GM23338 (cell line): ENCODE measurements at regions not wholly inside any gene's neighbourhood (a gene's known extent, or its start where the extent isn't known, plus 50 kb on each side); places are given as distances from the start of the nearest gene placed in this dataset.

Source experiments
- ATAC-seq: fragments of 200-7000 bp; cut with Tn5 transposase; 3 replicates; pipeline ENCODE4 v1.9.1; 2020
- DNase-seq: peaks from one replicate; pipeline ENCODE4 v3.0.0-alpha.2; 2015; ENCODE audit warnings: low spot score
- H2AFZ ChIP-seq: fragments of 200-600 bp; sonication (generic); 2 replicates; pipeline ENCODE4 v1.8.0; 2016; ENCODE audit warnings: antibody characterized with exemption, mild to moderate bottlenecking, moderate library complexity
- H3F3A ChIP-seq: fragments of 200-600 bp; sonication (generic); replicated peaks from 2 replicates; pipeline ENCODE4 v1.8.0; 2017; ENCODE audit warnings: antibody characterized with exemption, mixed run types, low read depth
- H3K27ac ChIP-seq: fragments of 200-600 bp; sonication (generic); 2 replicates; pipeline ENCODE4 v1.6.1; 2016; ENCODE audit warnings: low read depth
- H3K27me3 ChIP-seq: fragments of 200-600 bp; sonication (generic); 2 replicates; pipeline ENCODE4 v1.8.0; 2016; ENCODE audit warnings: mild to moderate bottlenecking, mixed run types, moderate library complexity; ENCODE audit not compliant: insufficient read depth
- H3K36me3 ChIP-seq: fragments of 200-600 bp; sonication (generic); 2 replicates; pipeline ENCODE4 v1.8.0; 2016; ENCODE audit warnings: mild to moderate bottlenecking; ENCODE audit not compliant: insufficient read depth
- H3K4me1 ChIP-seq: fragments of 200-600 bp; sonication (generic); 2 replicates; pipeline ENCODE4 v1.8.0; 2016; ENCODE audit warnings: mild to moderate bottlenecking, moderate library complexity; ENCODE audit not compliant: insufficient read depth
- H3K4me2 ChIP-seq: fragments of 200-600 bp; sonication (generic); 2 replicates; pipeline ENCODE4 v1.7.1; 2017; ENCODE audit warnings: mixed run types
- H3K4me3 ChIP-seq: fragments of 200-600 bp; sonication (generic); 2 replicates; pipeline ENCODE4 v1.6.1; 2016; ENCODE audit warnings: mixed run types
- H3K79me2 ChIP-seq: fragments of 200-600 bp; sonication (generic); replicated peaks from 2 replicates; pipeline ENCODE4 v1.8.0; 2017; ENCODE audit warnings: mild to moderate bottlenecking; ENCODE audit not compliant: insufficient read depth
- H3K9me2 ChIP-seq: fragments of 200-600 bp; sonication (generic); 2 replicates; pipeline ENCODE4 v1.8.0; 2017; ENCODE audit not compliant: insufficient read depth
- H4K20me1 ChIP-seq: fragments of 200-600 bp; sonication (generic); replicated peaks from 2 replicates; pipeline ENCODE4 v1.8.0; 2017; ENCODE audit warnings: mild to moderate bottlenecking; ENCODE audit not compliant: insufficient read depth
- H3K27ac Mint-ChIP-seq: 2 replicates; pipeline ENCODE4 v1.8.0; 2020; ENCODE audit warnings: inconsistent platforms, mild to moderate bottlenecking, moderate library complexity, mixed read lengths
- H3K27me3 Mint-ChIP-seq: 3 replicates; pipeline ENCODE4 v1.8.0; 2022; ENCODE audit warnings: low read depth, mild to moderate bottlenecking, moderate library complexity, mixed read lengths, inconsistent platforms; ENCODE audit not compliant: insufficient read depth, poor library complexity
- H3K36me3 Mint-ChIP-seq: 3 replicates; pipeline ENCODE4 v1.8.0; 2021; ENCODE audit warnings: low read depth, mild to moderate bottlenecking, inconsistent platforms, moderate library complexity, mixed read lengths
- H3K4me1 Mint-ChIP-seq: 3 replicates; pipeline ENCODE4 v1.8.0; 2020; ENCODE audit warnings: mild to moderate bottlenecking, inconsistent platforms, mixed read lengths
- H3K4me3 Mint-ChIP-seq: 3 replicates; pipeline ENCODE4 v1.8.0; 2021; ENCODE audit warnings: moderate library complexity, mild to moderate bottlenecking, inconsistent platforms, mixed read lengths
- H3K9me3 Mint-ChIP-seq: 3 replicates; pipeline ENCODE4 v1.8.0; 2020; ENCODE audit warnings: moderate library complexity, mild to moderate bottlenecking, inconsistent platforms, mixed read lengths
- CREB1 ChIP-seq: fragments of 250-450 bp; sonication (Bioruptor Pico); IDR thresholded peaks from 2 replicates; pipeline ENCODE4 v1.5.0; 2020; ENCODE audit warnings: low read depth, mild to moderate bottlenecking, moderate library complexity
- ETS1 ChIP-seq: IDR thresholded peaks from 2 replicates; pipeline ENCODE4 v1.6.1; 2016; ENCODE audit warnings: antibody characterized with exemption
- EZH2 ChIP-seq: fragments of 200-600 bp; sonication (generic); IDR thresholded peaks from one replicate; pipeline ENCODE4 v1.8.0; 2017; ENCODE audit warnings: antibody characterized with exemption, mild to moderate bottlenecking, low read depth; ENCODE audit not compliant: unreplicated experiment
- EZH2phosphoT487 ChIP-seq: fragments of 200-600 bp; sonication (generic); IDR thresholded peaks from one replicate; pipeline ENCODE4 v1.8.1; 2018; ENCODE audit warnings: antibody characterized with exemption; ENCODE audit not compliant: unreplicated experiment
- NANOG ChIP-seq: IDR thresholded peaks from 2 replicates; pipeline ENCODE4 v1.6.1; 2016; ENCODE audit warnings: antibody characterized with exemption, borderline replicate concordance
- POLR2AphosphoS5 ChIP-seq: IDR thresholded peaks from 2 replicates; pipeline ENCODE4 v1.6.1; 2016; ENCODE audit warnings: antibody characterized with exemption, low read depth
- STAT1 ChIP-seq: IDR thresholded peaks from one replicate; pipeline ENCODE4 v1.6.1; 2016; ENCODE audit warnings: antibody characterized with exemption; ENCODE audit not compliant: unreplicated experiment
- ZNF114 ChIP-seq: fragments of 250-450 bp; sonication (Bioruptor Pico); IDR thresholded peaks from 2 replicates; pipeline ENCODE4 v1.5.0; 2020; ENCODE audit warnings: mild to moderate bottlenecking, moderate library complexity
- ZNF331 ChIP-seq: fragments of 250-450 bp; sonication (Bioruptor Pico); IDR thresholded peaks from 2 replicates; pipeline ENCODE4 v1.5.0; 2020; ENCODE audit warnings: low read depth, mild to moderate bottlenecking, moderate library complexity
- TF ChIP-seq, protein P1 (sequence below): IDR thresholded peaks from one replicate; pipeline ENCODE4 v1.6.1; 2018; ENCODE audit warnings: antibody characterized with exemption; ENCODE audit not compliant: unreplicated experiment
- TF ChIP-seq, protein P2 (sequence below): fragments of 250-450 bp; sonication (Bioruptor Pico); IDR thresholded peaks from 2 replicates; pipeline ENCODE4 v1.5.0; 2020; ENCODE audit warnings: mild to moderate bottlenecking, moderate library complexity

GRCh38 chr4:148575577-148575976 lies 133.4 kb upstream of the NR3C2 start (continued):
- TF ChIP-seq, protein P1, sequence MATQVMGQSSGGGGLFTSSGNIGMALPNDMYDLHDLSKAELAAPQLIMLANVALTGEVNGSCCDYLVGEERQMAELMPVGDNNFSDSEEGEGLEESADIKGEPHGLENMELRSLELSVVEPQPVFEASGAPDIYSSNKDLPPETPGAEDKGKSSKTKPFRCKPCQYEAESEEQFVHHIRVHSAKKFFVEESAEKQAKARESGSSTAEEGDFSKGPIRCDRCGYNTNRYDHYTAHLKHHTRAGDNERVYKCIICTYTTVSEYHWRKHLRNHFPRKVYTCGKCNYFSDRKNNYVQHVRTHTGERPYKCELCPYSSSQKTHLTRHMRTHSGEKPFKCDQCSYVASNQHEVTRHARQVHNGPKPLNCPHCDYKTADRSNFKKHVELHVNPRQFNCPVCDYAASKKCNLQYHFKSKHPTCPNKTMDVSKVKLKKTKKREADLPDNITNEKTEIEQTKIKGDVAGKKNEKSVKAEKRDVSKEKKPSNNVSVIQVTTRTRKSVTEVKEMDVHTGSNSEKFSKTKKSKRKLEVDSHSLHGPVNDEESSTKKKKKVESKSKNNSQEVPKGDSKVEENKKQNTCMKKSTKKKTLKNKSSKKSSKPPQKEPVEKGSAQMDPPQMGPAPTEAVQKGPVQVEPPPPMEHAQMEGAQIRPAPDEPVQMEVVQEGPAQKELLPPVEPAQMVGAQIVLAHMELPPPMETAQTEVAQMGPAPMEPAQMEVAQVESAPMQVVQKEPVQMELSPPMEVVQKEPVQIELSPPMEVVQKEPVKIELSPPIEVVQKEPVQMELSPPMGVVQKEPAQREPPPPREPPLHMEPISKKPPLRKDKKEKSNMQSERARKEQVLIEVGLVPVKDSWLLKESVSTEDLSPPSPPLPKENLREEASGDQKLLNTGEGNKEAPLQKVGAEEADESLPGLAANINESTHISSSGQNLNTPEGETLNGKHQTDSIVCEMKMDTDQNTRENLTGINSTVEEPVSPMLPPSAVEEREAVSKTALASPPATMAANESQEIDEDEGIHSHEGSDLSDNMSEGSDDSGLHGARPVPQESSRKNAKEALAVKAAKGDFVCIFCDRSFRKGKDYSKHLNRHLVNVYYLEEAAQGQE = no peak
- TF ChIP-seq POLR2AphosphoS5 (no peak), NANOG (no peak), ZNF331 (CRISPR knock-in tag) (no peak), EZH2phosphoT487 (no peak)

GRCh38 chr4:148574911-148575310 lies 132.7 kb upstream of the NR3C2 start:
- no peak for ATAC-seq
- no peaks in the 10 kb centered on the region for H3K9me2 ChIP-seq
- no peaks in the 10 kb centered on the region for H3F3A ChIP-seq
- no peak overlapping the region for H2AFZ ChIP-seq
- H3K27me3 ChIP-seq = no peaks in the 10 kb centered on the region
- no peak overlapping the region for H3K27ac ChIP-seq
- H3K27ac Mint-ChIP-seq = no peak overlapping the region
- H3K27me3 Mint-ChIP-seq = no peaks in the 10 kb centered on the region
- H3K79me2 ChIP-seq = no peaks in the 10 kb centered on the region
- H3K36me3 Mint-ChIP-seq = no peaks in the 10 kb centered on the region
- no peak overlapping the region for H3K4me3 ChIP-seq
- peaks cover 4% of the 10 kb centered on the region; the same call in 1 of the 3 replicates for H3K9me3 Mint-ChIP-seq
- no peak overlapping the region for H3K4me2 ChIP-seq
- no peaks in the 10 kb centered on the region for H3K36me3 ChIP-seq
- no peaks in the 10 kb centered on the region for H4K20me1 ChIP-seq
- no peaks in the 10 kb centered on the region for H3K4me1 ChIP-seq
- H3K4me1 Mint-ChIP-seq = no peaks in the 10 kb centered on the region
- no peak for DNase-seq
- no peak overlapping the region for H3K4me3 Mint-ChIP-seq
- TF ChIP-seq STAT1 = no peak
- TF ChIP-seq, protein P2, sequence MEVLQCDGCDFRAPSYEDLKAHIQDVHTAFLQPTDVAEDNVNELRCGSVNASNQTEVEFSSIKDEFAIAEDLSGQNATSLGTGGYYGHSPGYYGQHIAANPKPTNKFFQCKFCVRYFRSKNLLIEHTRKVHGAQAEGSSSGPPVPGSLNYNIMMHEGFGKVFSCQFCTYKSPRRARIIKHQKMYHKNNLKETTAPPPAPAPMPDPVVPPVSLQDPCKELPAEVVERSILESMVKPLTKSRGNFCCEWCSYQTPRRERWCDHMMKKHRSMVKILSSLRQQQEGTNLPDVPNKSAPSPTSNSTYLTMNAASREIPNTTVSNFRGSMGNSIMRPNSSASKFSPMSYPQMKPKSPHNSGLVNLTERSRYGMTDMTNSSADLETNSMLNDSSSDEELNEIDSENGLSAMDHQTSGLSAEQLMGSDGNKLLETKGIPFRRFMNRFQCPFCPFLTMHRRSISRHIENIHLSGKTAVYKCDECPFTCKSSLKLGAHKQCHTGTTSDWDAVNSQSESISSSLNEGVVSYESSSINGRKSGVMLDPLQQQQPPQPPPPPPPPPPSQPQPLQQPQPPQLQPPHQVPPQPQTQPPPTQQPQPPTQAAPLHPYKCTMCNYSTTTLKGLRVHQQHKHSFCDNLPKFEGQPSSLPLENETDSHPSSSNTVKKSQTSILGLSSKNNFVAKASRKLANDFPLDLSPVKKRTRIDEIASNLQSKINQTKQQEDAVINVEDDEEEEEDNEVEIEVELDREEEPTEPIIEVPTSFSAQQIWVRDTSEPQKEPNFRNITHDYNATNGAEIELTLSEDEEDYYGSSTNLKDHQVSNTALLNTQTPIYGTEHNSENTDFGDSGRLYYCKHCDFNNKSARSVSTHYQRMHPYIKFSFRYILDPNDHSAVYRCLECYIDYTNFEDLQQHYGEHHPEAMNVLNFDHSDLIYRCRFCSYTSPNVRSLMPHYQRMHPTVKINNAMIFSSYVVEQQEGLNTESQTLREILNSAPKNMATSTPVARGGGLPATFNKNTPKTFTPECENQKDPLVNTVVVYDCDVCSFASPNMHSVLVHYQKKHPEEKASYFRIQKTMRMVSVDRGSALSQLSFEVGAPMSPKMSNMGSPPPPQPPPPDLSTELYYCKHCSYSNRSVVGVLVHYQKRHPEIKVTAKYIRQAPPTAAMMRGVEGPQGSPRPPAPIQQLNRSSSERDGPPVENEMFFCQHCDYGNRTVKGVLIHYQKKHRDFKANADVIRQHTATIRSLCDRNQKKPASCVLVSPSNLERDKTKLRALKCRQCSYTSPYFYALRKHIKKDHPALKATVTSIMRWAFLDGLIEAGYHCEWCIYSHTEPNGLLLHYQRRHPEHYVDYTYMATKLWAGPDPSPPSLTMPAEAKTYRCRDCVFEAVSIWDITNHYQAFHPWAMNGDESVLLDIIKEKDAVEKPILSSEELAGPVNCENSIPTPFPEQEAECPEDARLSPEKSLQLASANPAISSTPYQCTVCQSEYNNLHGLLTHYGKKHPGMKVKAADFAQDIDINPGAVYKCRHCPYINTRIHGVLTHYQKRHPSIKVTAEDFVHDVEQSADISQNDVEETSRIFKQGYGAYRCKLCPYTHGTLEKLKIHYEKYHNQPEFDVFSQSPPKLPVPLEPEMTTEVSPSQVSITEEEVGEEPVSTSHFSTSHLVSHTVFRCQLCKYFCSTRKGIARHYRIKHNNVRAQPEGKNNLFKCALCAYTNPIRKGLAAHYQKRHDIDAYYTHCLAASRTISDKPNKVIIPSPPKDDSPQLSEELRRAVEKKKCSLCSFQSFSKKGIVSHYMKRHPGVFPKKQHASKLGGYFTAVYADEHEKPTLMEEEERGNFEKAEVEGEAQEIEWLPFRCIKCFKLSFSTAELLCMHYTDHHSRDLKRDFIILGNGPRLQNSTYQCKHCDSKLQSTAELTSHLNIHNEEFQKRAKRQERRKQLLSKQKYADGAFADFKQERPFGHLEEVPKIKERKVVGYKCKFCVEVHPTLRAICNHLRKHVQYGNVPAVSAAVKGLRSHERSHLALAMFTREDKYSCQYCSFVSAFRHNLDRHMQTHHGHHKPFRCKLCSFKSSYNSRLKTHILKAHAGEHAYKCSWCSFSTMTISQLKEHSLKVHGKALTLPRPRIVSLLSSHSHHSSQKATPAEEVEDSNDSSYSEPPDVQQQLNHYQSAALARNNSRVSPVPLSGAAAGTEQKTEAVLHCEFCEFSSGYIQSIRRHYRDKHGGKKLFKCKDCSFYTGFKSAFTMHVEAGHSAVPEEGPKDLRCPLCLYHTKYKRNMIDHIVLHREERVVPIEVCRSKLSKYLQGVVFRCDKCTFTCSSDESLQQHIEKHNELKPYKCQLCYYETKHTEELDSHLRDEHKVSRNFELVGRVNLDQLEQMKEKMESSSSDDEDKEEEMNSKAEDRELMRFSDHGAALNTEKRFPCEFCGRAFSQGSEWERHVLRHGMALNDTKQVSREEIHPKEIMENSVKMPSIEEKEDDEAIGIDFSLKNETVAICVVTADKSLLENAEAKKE (CRISPR knock-in tag) = no peak
- no peak for TF ChIP-seq EZH2
- no peak for TF ChIP-seq ZNF331 (CRISPR knock-in tag)
- no peak for TF ChIP-seq ETS1
- no peak for TF ChIP-seq NANOG
- TF ChIP-seq CREB1 (CRISPR knock-in tag) = no peak
- no peak for TF ChIP-seq POLR2AphosphoS5
- no peak for TF ChIP-seq ZNF114 (CRISPR knock-in tag)
